ENCODE measurements at regions not wholly inside any gene's neighbourhood (a gene's known extent, or its start where the extent isn't known, plus 50 kb on each side); places are given as distances from the start of the nearest gene placed in this dataset.
"Not testable (repeated sequence)": the region's sequence is repeated elsewhere in the genome, so short reads cannot be mapped to it uniquely, and the experiment has no call there.

GRCh38 chr1:29428280-29428615 lies 191.9 kb downstream of the PTPRU start:
- DNase-seq (ENCODE audit: insufficient read length, low spot score) (no peak), FAIRE-seq (no peak)

GRCh38 chr1:29427614-29428279 lies 191.4 kb downstream of the PTPRU start:
- no peak for FAIRE-seq
- no peak for DNase-seq (ENCODE audit: insufficient read length, low spot score)

- DNase-seq (ENCODE audit: insufficient read length, low spot score), result no peak
- no peak for FAIRE-seq
Measured at GRCh38 chr1:29426701-29427279, 190.5 kb downstream of the PTPRU start.

- DNase-seq (ENCODE audit: insufficient read length, low spot score), result no peak
Measured at GRCh38 chr1:29425631-29426030, 189.3 kb downstream of the PTPRU start.

GRCh38 chr1:29424266-29424665 lies 187.9 kb downstream of the PTPRU start:
- FAIRE-seq (no peak), DNase-seq (ENCODE audit: insufficient read length, low spot score) (no peak)

More at GRCh38 chr1:29425631-29426030, 189.3 kb downstream of the PTPRU start:
- FAIRE-seq, result no peak

GRCh38 chr1:29420202-29420601 lies 183.9 kb downstream of the PTPRU start:
- DNase-seq (ENCODE audit: insufficient read length, low spot score), result no peak
- no peak for FAIRE-seq

- FAIRE-seq (no peak), DNase-seq (ENCODE audit: insufficient read length, low spot score) (no peak)
Measured at GRCh38 chr1:29417971-29418370, 181.6 kb downstream of the PTPRU start.

GRCh38 chr1:29417147-29417858 lies 181.0 kb downstream of the PTPRU start:
- FAIRE-seq (no peak), DNase-seq (ENCODE audit: insufficient read length, low spot score) (no peak)

- FAIRE-seq (no peak), DNase-seq (ENCODE audit: insufficient read length, low spot score) (no peak)
Measured at GRCh38 chr1:29416267-29417146, 180.2 kb downstream of the PTPRU start.

- FAIRE-seq (no peak), DNase-seq (ENCODE audit: insufficient read length, low spot score) (no peak)
Measured at GRCh38 chr1:29415861-29416260, 179.5 kb downstream of the PTPRU start.

GRCh38 chr1:29415156-29415830 lies 179.0 kb downstream of the PTPRU start:
- FAIRE-seq (no peak), DNase-seq (ENCODE audit: insufficient read length, low spot score) (peak; percentile 27)

- FAIRE-seq (no peak), DNase-seq (ENCODE audit: insufficient read length, low spot score) (no peak)
Measured at GRCh38 chr1:29414086-29414485, 177.8 kb downstream of the PTPRU start.

- no peak for FAIRE-seq
- DNase-seq (ENCODE audit: insufficient read length, low spot score), result no peak
Measured at GRCh38 chr1:29413661-29414060, 177.3 kb downstream of the PTPRU start.

- FAIRE-seq (no peak), DNase-seq (ENCODE audit: insufficient read length, low spot score) (no peak)
Measured at GRCh38 chr1:29412591-29412990, 176.3 kb downstream of the PTPRU start.

GRCh38 chr1:29410476-29410875 lies 174.2 kb downstream of the PTPRU start:
- DNase-seq (ENCODE audit: insufficient read length, low spot score) (no peak), FAIRE-seq (no peak)

- FAIRE-seq, result no peak
- no peak for DNase-seq (ENCODE audit: insufficient read length, low spot score)
Measured at GRCh38 chr1:29409616-29410015, 173.3 kb downstream of the PTPRU start.

- FAIRE-seq (no peak), DNase-seq (ENCODE audit: insufficient read length, low spot score) (no peak)
Measured at GRCh38 chr1:29408831-29409605, 172.7 kb downstream of the PTPRU start.

- DNase-seq (ENCODE audit: insufficient read length, low spot score) (no peak), FAIRE-seq (no peak)
Measured at GRCh38 chr1:29406814-29407213, 170.5 kb downstream of the PTPRU start.

GRCh38 chr1:29400203-29400602 lies 163.9 kb downstream of the PTPRU start:
- not testable (repeated sequence) for FAIRE-seq

GRCh38 chr1:29399465-29399864 lies 163.1 kb downstream of the PTPRU start:
- no peak for DNase-seq (ENCODE audit: insufficient read length, low spot score)
- FAIRE-seq, result no peak

More at GRCh38 chr1:29400203-29400602, 163.9 kb downstream of the PTPRU start:
- DNase-seq (ENCODE audit: insufficient read length, low spot score), result not testable (repeated sequence)
